HG02678 (cell line): ENCODE measurements at regions not wholly inside any gene's neighbourhood (a gene's known extent, or its start where the extent isn't known, plus 50 kb on each side); places are given as distances from the start of the nearest gene placed in this dataset.
A peak's percentile ranks its signal among the peaks of the same experiment; 100 is the strongest.
"Not testable (repeated sequence)": the region's sequence is repeated elsewhere in the genome, so short reads cannot be mapped to it uniquely, and the experiment has no call there.

Experiments used
- ATAC-seq: cut with Tn5 transposase; IDR thresholded peaks from one replicate; pipeline ENCODE4 v1.9.1; 2021; ENCODE audit warnings: mild to moderate bottlenecking, moderate library complexity; ENCODE audit not compliant: unreplicated experiment

DNA sequence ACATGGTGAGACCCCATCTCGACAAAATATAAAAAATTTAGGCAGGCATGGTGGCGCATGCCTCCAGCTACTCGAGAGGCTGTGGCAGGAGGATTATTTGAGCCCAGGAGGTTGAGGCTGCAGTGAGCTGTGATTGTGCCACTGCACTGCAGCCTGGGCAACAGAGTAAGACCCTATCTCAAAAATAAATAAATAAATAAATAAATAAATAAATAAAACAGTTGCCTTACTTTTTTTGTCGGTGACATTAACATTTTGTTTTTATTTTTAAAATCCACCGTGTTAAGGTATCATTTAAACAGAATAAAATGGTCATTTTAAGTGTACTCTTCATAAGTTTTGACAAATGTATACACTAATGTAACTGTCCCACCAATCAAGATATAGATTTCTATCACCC, 57.0 kb downstream of the RASL11A start:
- ATAC-seq, result no peak

DNA sequence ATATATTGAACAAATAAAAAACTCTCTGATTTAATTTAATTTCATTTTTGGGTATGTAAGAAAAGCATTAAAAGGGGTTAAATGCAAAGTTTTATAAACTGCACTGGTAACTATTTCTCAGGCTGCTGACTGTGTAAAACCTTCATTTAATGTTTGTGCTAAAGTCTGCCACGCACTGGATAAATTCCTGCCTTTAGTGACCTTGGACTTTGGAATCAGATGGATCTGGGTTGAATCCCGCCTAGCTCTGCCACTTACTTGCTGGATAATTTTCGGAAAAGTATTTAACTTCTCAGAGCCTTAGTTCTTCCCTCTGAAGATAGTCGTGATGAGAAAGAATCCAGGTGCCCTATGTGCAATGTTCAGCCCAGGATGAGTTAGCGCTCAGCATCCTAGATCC, 58.6 kb downstream of the RASL11A start:
- ATAC-seq, result no peak

DNA sequence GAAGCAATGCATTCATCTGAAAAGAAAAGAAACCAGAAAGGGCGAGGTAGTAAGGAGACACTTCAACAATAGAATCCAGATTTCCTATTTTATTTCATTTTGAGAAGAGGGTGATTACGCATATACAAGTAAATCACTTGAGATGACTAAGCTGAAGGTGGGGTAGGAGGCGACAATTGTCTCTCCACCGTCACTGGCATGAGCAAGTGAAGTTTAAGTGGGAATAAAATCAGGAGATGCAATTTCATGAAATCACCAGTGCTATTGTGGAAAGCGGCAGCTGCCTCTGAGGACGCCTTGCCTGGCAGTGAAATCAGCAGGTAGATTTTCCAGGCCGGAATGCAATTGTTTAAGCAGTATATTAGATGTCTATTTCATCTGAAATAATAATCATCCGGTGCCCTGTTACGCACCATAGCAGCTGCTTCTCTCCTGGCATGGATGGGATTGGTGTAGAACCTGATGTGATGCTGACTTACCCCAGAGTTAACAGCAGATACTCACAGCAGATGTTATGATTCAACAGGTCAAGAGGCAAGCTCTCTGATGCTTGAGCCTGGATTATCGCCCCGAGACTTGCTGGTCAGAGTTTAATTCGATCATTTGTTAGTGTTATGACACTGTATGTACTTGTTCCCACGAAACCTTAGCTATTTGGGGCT, 64.3 kb downstream of the RASL11A start:
- no peak for ATAC-seq

DNA sequence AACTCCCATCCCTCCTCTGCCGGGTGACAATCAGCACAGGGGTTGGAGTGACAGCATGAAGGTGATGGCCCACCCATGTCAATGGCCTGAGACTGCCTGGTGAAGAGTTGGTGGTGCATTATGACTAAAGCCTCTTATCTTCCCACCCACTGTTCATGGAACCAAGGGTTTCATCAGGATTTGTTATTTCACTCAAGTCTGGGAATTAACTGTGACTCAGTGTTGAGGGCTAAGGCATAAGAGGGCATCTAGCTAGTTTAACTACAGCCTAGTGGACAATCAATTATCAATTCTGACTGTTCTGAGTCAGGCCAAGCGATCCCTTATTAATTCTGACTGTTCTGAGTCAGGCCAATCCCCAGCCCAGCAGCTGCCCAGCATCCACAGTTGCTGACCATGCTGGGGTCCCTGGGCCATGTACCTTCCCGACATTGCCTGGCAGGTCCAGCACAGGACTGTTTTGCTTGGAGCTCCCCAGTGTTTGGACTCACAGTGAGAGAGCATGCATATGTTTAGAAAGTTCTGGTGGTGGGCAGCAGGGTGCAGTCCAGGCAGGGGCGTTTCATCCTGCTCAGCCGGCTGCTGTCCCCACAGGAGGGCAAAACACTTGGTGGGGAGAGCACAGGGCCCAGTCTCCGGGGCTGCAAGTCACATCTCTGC, 65.5 kb downstream of the RASL11A start:
- no peak for ATAC-seq

DNA sequence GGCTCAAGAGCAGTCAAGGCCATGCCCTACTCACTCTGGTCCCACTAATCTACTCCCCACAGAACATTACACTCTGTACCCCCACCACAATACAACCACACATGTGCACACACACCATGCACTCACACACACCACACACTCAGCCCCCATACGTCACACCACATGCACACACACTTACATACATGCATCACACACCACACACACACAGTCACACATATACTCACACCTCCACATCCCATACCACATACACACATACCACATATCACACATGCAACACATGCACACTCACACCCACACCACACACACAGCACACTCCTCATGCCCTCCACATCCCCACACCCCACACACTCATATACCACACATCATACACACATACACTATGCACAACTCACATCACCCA, 67.6 kb downstream of the RASL11A start:
- ATAC-seq, result no peak

DNA sequence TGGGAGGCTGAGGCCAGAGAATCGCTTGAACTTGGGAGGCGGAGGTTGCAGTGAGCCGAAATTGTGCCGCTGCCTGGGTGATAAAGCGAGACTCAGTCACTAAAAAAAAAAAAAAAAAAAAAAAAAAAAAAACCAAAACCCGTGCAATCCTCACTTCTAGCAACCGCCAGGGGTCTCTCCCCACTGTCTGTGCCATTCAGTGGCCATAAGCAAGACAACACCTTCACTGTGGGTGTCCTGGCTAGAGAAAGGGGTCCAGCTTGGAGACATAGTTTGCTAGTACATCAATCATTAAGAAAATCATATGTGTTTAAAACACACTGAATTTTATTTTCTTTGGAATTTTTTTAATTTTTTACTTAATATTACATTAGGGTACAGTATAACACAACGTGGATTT, 68.2 kb downstream of the RASL11A start:
- ATAC-seq, result no peak

DNA sequence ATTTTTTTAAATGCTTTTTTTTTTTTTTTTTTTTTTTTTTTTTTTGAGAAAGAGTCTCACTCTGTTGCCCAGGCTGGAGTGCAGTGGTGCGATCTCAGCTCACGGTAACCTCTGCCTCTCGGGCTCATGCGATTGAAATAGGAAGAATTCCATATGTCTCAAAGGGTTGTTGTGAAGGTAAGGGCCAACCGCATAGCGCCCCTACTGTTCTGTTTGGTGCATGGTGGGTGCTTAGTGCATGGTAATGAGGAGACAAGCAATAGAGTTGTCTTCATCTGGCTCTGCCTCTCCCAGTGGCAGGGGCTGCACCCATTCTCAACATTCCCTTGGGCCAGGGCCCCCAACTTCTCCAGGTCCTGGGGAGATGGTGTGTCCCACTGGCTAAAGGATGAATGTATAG, 68.7 kb downstream of the RASL11A start:
- peak; percentile 71 for ATAC-seq

DNA sequence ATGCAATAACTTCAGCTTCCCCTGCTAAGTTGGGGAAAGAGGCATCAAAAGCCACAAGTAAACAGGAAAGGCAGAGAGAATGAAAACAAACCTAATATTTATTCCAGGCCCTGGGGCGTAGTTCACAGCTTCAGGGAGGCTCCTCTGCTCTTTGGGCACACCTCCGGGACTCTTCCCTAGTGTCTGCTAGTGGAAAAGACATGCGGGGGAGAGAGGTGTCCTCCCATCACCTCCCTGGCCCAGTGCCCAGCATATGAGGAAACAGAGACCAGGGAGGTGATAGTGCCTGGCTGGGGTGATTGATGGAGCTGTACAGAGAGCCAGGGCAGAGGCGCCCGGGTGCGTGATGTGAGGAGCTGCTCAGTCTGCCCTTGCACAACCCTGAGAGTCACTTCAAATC, 71.0 kb downstream of the RASL11A start:
- no peak for ATAC-seq

DNA sequence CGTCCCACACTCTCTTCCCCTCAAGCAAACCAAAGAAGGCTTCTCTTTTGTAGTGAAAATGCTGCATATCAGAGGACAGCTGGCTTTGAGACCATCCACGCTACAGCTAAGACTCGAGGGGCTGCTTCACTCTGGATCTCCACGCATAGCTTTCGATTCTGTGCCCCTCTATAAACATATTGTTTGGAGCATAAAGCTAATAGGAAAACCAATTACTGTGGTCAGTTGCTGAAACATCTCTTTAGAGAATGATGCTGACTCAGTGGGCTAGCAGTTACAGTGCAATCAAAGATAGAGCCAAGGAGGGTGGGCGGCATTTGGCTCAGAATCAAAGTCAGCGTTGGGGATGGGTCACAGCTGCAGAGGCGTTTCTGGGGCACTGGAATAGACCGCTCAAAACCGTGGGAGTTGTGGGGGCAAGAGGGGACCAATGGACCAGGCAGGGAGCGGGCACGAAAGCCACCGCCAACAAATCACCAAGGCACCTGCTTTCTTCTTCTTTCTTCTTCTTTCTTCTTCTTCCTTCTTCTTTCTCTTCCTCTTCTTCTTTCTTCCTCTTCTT, 76.7 kb downstream of the RASL11A start:
- ATAC-seq, result no peak

DNA sequence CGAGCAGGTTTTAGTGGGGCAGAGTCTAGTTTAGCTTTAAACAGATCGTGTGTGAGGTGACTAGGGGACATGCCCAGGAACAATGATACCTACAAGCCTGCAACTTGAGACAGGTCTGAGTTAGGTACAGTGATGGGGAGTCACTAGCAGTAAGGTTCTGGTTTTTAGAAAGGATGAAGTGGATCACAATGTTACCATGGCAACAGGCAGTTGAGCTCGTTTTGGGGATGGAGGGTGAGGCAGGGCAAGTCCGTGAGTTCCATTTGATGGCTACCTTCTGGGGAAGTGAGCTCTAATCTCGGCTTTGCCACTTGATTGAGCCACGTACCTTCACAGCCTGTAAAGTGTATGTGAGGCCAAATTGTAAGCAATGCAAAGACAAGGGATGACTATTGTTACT, 76.0 kb upstream of the GTF3A start:
- no peak for ATAC-seq

DNA sequence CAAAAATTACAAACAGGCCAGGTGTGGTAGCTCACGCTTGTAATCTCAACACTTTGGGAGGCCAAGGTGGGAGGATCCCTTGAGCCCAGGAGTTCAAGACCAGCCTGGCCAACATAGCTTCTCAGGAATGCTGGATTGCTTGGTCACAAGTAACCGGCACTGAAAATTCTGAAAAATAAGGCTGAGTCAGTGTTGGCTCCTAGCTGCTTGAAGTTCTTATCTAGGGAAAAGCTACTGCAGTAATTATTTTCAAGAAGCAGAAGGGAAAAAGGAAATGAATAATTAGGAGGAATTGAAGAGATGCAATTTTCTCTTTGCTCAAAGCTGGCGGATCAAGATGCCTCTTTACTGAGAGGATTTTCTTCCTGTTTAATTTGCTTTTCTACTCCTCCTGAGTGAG, 75.0 kb upstream of the GTF3A start:
- no peak for ATAC-seq

DNA sequence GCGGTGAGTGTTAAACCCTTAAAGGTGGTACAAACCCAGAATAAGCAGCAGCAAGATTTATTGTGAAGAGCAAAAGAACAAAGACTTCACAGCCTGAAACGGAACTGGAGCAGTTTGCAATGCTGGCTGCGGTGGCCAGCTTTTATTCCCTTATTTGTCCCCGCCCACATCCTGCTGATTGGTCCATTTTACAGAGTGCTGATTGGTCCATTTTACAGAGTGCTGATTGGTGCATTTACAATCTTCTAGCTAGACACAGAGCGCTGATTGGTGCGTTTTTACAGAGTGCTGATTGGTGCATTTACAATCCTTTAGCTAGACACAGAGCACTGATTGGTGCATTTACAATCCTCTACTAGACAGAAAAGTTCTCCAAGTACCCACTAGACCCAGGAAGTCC, 73.6 kb upstream of the GTF3A start:
- not testable (repeated sequence) for ATAC-seq

DNA sequence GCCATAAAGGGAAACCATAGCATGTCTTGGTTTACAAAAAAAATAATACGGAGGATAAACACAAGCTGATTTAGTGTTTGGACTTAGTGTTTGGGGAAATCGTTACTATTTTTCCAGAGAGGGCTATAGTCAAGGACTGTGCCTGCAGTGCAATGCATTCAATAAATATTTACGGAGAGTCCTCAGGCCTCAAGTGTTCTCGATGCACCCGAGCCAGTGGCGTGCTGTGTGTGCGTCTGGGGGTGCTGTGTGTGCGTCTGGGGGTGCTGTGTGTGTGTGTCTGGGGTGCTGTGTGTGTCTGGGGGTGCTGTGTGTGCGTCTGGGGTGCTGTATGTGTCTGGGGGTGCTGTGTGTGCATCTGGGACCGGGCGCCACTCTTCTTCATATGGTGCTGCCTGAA, 71.7 kb upstream of the GTF3A start:
- ATAC-seq, result no peak

DNA sequence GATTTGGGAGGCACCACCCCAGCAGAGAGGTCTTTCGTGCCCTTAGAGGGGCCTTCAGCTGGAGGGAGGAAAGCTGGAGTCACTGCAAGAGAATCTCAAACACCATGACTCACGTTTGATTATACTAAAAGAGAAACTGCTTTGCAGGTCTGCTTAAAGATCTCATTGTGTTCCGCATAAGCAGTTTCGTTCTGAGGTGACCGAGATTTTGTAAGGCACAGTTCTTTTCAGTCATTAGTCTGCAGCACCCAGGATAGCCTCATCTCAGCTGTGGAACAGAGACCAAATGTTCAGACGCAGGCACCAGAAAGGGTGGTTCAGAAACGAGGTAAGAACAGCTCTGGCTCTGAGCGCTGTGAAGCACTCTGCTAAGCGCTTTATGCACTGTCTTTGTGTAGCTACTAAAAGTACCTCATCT, 71.2 kb upstream of the GTF3A start:
- peak; percentile 98 for ATAC-seq

DNA sequence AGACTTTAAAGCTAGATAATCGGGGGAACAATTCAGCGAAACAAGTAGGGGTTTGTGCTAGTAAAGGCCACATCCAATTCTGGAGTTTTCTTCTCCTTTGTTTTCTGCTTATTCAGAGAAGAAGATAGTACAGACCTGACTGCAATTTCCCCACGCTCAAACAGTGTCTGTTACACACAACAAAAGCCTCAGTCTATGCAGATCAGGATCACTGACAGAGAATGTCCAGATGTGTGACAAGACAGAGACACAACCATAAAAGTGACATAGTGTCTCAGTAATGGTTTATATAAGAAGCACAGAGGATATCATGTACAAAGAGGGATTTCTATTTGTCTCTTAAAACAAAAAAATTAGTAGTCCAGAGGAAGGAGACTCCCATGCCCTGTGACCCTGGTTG, 70.7 kb upstream of the GTF3A start:
- no peak for ATAC-seq

DNA sequence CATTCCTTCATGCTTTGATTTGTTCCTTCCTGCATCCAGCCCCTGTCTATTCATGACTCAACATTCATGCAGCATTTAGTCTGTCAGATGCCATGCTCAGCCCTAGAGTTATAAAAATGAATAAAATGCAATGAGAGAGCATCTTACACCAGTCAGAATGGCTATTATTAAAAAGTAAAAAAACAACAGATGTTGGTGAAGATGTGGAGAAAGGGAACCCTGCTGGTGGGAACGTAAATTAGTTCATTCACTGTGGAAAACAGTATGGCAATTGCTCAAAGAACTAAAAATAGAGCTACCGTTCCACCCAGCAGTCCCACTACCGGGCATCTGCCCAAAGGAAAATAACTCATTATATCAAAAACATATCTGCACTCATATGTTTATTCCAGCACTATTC, 70.0 kb upstream of the GTF3A start:
- no peak for ATAC-seq

DNA sequence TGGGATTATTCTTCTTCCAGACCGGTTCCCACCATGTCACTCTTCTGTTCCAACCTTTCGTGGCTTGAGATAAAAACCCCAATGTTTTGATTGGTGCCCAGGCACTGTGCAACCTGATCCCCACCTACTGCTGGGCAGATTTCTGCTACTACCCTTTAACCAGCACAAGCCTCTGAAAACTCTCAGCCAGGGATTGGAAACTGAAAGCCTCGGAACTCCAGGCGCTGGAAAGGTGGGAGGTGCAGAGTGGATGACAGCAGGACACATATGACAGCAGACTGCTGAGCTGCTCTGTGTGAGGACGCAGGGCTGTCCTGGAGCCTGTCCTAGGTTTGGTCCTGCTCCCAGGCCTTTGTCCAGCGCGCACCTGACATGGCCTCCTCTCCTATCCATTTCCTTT, 68.5 kb upstream of the GTF3A start:
- no peak for ATAC-seq

DNA sequence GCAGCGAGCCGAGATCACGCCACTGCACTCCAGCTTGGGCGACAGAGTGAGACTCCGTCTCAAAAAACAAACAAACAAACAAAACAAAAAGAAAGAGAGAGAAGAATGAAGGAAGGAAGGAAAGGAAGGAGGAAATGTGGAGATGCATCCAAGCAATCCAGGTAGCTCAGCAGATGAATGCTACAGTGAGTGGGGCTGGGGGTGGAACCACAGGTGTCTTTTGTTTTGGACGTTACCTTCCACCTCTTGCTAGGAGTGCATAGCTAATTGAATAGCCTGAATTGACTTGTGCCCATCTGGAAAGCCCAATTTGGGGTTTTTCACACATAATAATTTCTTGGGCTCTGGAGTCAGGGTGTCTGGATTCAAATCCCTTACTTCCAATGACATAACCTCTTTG, 66.0 kb upstream of the GTF3A start:
- ATAC-seq, result no peak

DNA sequence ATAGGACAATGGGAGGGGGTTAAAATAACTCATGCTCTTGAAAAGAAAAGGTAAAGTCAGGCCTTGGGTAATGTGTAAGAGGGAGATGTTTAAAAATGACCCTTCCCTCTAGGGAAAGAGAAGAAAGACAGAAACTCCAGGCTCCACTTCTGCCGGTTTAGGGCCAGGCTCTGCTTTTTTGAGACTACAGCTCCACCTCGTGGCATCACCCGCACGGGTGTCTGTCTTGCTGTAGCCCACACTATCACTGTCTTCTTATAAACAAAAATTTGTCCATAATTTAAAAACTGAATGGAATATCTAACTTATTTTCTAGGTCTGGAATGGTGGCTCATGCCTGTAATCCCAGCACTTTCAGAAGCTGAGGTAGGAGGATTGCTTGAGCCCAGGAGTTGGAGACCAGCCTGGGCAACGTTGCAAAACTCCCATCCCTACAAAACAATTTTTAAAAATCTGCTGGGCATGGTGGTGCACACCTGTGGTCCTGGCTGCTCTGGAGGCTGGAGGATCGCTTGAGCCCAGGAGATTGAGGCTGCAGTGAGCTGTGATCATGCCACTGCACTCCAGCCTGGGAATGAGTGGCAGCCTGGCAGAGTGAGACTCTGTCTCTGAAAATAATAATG, 65.1 kb upstream of the GTF3A start:
- ATAC-seq, result no peak

DNA sequence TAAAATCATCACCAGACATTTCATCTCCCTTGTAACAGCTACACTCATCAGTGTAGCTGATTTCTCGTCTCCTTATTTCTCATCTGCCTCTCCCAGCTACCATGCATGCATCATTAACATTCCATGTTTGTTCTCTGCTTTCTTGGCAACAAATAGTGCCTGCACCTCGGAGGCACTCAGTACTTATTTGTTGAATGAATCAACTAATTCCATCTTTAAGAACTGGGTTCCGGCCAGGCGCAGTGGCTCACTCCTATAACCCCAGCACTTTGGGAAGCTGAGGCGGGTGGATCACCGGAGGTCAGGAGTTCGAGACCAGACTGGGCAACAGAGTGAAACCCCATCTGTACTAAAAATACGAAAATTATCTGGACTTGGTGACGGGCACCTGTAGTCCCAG, 63.9 kb upstream of the GTF3A start:
- no peak for ATAC-seq

DNA sequence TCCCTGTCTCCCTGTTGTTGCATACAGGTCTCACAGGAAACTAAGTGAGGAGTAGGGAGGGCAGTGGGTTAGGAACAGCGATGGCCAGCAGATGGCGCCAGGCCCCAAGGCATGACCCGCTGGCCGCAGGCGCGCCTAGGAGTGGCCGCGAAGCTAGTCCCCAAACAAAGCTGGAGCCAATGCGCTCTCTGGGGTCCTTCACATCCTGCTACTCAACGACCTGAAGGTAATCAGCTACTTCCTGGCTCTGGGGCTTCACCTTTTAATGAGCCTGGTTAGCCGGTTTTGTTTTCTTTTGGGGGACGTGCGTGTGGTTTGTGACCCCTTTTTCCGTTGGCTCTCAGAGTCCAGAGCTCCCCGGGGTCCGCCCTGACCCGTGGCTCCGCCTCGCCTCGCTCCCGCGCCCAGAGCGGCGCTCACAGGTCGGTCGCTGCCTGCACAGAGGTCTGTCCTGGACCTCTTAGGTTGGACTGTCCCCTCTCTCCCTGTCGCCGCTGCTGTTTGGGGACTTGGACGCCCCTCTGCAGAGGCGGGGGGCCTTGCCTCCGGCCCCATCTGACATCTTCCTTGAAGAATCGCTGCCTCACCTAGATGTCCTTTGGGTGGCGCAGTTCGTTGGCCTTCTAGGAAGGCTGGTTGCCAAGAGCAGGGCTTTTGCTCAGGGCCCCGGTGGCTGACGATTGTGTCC, 62.2 kb upstream of the GTF3A start:
- ATAC-seq, result peak; percentile 91

DNA sequence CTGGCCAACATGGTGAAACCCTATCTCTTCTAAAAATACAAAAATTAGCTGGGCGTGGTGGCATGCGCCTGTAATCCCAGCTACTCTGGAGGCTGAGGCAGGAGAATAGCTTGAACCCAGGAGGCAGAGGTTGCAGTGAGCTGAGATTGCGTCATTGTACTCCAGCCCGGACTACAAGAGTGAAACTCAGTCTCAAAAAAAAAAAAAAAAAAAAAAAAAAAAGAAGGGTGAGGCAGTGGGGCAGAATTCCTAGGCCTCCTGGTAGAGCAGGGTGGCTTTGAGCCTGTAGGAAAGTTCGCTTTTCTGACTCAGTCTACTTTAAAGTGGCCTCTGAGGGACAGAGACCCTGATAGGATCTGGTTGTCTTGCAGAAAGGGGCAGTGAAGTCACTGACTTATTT, 60.8 kb upstream of the GTF3A start:
- not testable (repeated sequence) for ATAC-seq
